HCT116 (cell line): ENCODE measurements at regions not wholly inside any gene's neighbourhood (a gene's known extent, or its start where the extent isn't known, plus 50 kb on each side); places are given as distances from the start of the nearest gene placed in this dataset.

Experiments used
- ATAC-seq: fragments of 200-7000 bp; cut with Tn5 transposase; 2 replicates; pipeline ENCODE4 v1.9.1; 2020; ENCODE audit warnings: mild to moderate bottlenecking, moderate library complexity
- BruUV-seq: library from RNA; stranded (reverse); fragments of 400-500 nt; replicated peaks from 2 replicates; lab custom pipeline; 2021; lab: Mats Ljungman, UMichigan
- CTCF ChIA-PET: fragments of 300-600 bp; sonication (Branson Sonifier 250); formaldehyde crosslinking; loops from one replicate; lab custom pipeline; 2021; ENCODE audit warnings: antibody characterized with exemption; lab: Charles Lee
- POLR2A ChIA-PET: fragments of 300-600, 350-600 bp; sonication (Branson Sonifier 250); formaldehyde crosslinking; loops from one replicate; lab custom pipeline; 2021; ENCODE audit warnings: antibody characterized with exemption; lab: Charles Lee
- RAD21 ChIA-PET, 2 experiments: fragments of 300-600 bp; sonication (Branson Sonifier 250); formaldehyde crosslinking; loops; one replicate each; lab custom pipeline; 2023; ENCODE audit warnings: low total read pairs in 2 of 2; ENCODE audit not compliant: uncharacterized antibody in 2 of 2, unreplicated experiment in 2 of 2, low non-redundant PET in 1 of 2; lab: Charles Lee
- DNase-seq: peaks from one replicate; pipeline ENCODE4 v3.0.0-alpha.2; 2010; ENCODE audit warnings: low read depth, low spot score
- H2AFZ ChIP-seq: fragments of 200-600 bp; shearing (Covaris generic), sonication (generic); 2 replicates; pipeline ENCODE4 v1.6.1; 2017; ENCODE audit warnings: low read depth, mixed run types, mixed read lengths, antibody characterized with exemption, low read length; ENCODE audit not compliant: poor library complexity, severe bottlenecking
- H3K27ac ChIP-seq: 2 replicates; pipeline ENCODE4 v1.5.1; 2012; ENCODE audit warnings: low read depth, low read length
- H3K27me3 ChIP-seq: fragments of 200-600 bp; sonication (generic); 2 replicates; pipeline ENCODE4 v1.6.1; 2016; ENCODE audit warnings: mixed run types, low read length, mixed read lengths; ENCODE audit not compliant: insufficient read depth
- H3K36me3 ChIP-seq, 2 experiments: fragments of 200-500 bp in 1 of 2; fragments of 200-600 bp in 1 of 2; sonication (Bioruptor generic) in 1 of 2; sonication (generic) in 1 of 2; 2 replicates each; pipeline versions ENCODE4 v1.5.1 to v1.6.1; 2014 to 2016; ENCODE audit warnings: low read length in 2 of 2, inconsistent platforms in 1 of 2, mixed read lengths in 1 of 2, mixed run types in 1 of 2; ENCODE audit not compliant: insufficient read depth in 2 of 2, control insufficient read depth in 1 of 2
- H3K4me1 ChIP-seq, 2 experiments: fragments of 200-600 bp in 1 of 2; sonication (generic) in 1 of 2; 2 replicates each; pipeline versions ENCODE4 v1.5.1 to v1.6.1; 2012 to 2017; ENCODE audit warnings: low read length in 2 of 2, inconsistent platforms in 1 of 2, mild to moderate bottlenecking in 1 of 2, mixed read lengths in 1 of 2, mixed run types in 1 of 2, moderate library complexity in 1 of 2; ENCODE audit not compliant: insufficient read depth in 2 of 2, control insufficient read depth in 1 of 2
- H3K4me2 ChIP-seq: fragments of 200-600 bp; sonication (generic); 2 replicates; pipeline ENCODE4 v1.6.1; 2017; ENCODE audit warnings: mixed run types, low read length, mixed read lengths
- H3K4me3 ChIP-seq, 2 experiments: fragments of 200-600 bp in 1 of 2; sonication (generic) in 1 of 2; replicated peaks in 1 of 2; 2 replicates each; pipeline ENCODE4 v1.5.1; 2011 to 2016; ENCODE audit warnings: low read length in 2 of 2, control low read depth in 1 of 2, low read depth in 1 of 2, mild to moderate bottlenecking in 1 of 2, mixed read lengths in 1 of 2, mixed run types in 1 of 2
- H3K79me2 ChIP-seq: fragments of 200-600 bp; sonication (generic); 2 replicates; pipeline ENCODE4 v1.6.1; 2017; ENCODE audit warnings: mild to moderate bottlenecking, mixed run types, low read length, moderate library complexity, mixed read lengths; ENCODE audit not compliant: insufficient read depth
- H3K9ac ChIP-seq: fragments of 200-600 bp; sonication (generic); 2 replicates; pipeline ENCODE4 v1.6.1; 2016; ENCODE audit warnings: low read length, mixed read lengths
- H3K9me2 ChIP-seq: fragments of 200-600 bp; sonication (generic), shearing (Covaris generic); 2 replicates; pipeline ENCODE4 v1.6.1; 2017; ENCODE audit warnings: mixed run types, mild to moderate bottlenecking, moderate library complexity; ENCODE audit not compliant: insufficient read depth
- H3K9me3 ChIP-seq, 2 experiments: fragments of 200-500 bp in 1 of 2; fragments of 200-600 bp in 1 of 2; sonication (Bioruptor generic) in 1 of 2; sonication (generic) in 1 of 2; 2 replicates each; pipeline ENCODE4 v1.6.1; 2014 to 2017; ENCODE audit warnings: low read length in 2 of 2, mixed read lengths in 2 of 2, inconsistent platforms in 1 of 2, low read depth in 1 of 2, mild to moderate bottlenecking in 1 of 2, mixed run types in 1 of 2, moderate library complexity in 1 of 2; ENCODE audit not compliant: control insufficient read depth in 1 of 2, insufficient read depth in 1 of 2
- H4K20me1 ChIP-seq: fragments of 200-600 bp; sonication (generic), shearing (Covaris generic); 2 replicates; pipeline ENCODE4 v1.6.1; 2017; ENCODE audit warnings: mixed run types, mild to moderate bottlenecking, moderate library complexity; ENCODE audit not compliant: insufficient read depth
- POLR2A ChIP-seq: IDR thresholded peaks from 2 replicates; pipeline ENCODE4 v1.7.0; 2011; ENCODE audit warnings: borderline replicate concordance; ENCODE audit not compliant: insufficient read depth, insufficient read length; ENCODE audit errors: extremely low read depth
- RAD21 ChIP-seq: IDR thresholded peaks from 2 replicates; pipeline ENCODE4 v1.6.1; 2012; ENCODE audit warnings: low read depth, mild to moderate bottlenecking
- intact Hi-C: fragments of 100-400 bp; cut with micrococcal nuclease; formaldehyde crosslinking; loops from 2 replicates; pipeline ENCODE4 v1.10.0; 2022
- TF ChIP-seq, protein P1 (sequence below), 3 experiments: fragments of 200-600 bp in 1 of 3; sonication (generic) in 1 of 3; IDR thresholded peaks in 2 of 3; conservative IDR thresholded peaks in 1 of 3; 2 replicates each; pipeline ENCODE4 v1.5.1; 2012 to 2017; ENCODE audit warnings: low read depth in 2 of 3, low read length in 2 of 3, antibody characterized with exemption in 1 of 3, borderline replicate concordance in 1 of 3, control low read depth in 1 of 3, mild to moderate bottlenecking in 1 of 3, mixed read lengths in 1 of 3, mixed run types in 1 of 3, moderate library complexity in 1 of 3; ENCODE audit not compliant: insufficient read depth in 1 of 3

DNA sequence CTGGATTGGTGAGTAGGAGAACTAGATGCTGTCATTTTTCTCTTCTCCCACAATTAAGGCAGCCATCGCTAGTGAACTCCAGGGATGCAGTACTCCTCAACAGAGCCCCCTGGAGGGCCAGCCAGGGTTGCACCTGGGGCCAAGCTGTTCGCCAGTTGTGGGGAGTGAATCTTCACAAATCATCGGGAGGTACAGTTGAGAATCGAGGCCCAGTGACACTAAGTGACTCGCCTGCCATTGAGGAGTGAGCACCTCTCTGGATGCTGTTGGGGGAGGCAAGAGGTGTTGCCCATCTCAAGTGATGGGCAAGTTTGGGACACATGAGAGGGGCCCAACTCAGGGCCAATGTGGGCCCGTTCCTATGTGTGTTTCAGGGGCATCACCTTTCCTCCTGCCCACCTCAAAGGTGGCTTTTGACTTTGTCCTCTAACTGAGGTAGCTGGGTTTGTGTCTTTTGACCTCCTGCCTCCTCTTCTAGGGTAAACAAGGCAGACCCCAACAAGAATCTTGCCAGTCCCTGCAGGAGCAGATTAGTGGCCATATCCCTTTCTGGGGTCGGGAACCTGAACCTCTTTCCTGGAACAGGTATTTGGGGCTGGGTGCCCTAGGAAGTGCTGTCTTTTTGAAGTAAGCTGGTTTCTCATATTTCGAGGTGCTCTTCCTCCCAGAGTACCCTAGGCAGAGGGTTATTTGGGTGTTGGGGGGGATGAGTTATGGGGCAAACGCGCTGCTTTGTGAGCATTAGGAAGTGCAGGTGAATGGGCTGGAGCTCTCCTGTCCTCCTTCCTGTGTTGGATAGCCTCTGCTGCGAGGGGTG, 181.2 kb downstream of the MACROH2A1 start:
- 0 out of 2 replicates have a peak, but pooled peaks have one; percentile 22 for TF ChIP-seq RAD21
- no peak for TF ChIP-seq POLR2A
- TF ChIP-seq, protein P1, sequence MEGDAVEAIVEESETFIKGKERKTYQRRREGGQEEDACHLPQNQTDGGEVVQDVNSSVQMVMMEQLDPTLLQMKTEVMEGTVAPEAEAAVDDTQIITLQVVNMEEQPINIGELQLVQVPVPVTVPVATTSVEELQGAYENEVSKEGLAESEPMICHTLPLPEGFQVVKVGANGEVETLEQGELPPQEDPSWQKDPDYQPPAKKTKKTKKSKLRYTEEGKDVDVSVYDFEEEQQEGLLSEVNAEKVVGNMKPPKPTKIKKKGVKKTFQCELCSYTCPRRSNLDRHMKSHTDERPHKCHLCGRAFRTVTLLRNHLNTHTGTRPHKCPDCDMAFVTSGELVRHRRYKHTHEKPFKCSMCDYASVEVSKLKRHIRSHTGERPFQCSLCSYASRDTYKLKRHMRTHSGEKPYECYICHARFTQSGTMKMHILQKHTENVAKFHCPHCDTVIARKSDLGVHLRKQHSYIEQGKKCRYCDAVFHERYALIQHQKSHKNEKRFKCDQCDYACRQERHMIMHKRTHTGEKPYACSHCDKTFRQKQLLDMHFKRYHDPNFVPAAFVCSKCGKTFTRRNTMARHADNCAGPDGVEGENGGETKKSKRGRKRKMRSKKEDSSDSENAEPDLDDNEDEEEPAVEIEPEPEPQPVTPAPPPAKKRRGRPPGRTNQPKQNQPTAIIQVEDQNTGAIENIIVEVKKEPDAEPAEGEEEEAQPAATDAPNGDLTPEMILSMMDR (IDR thresholded peaks at IDR 0.05 in 2 of 3, conservative IDR thresholded peaks at IDR 0.05 in 1 of 3; ENCODE audit: borderline replicate concordance in 1 of 3, insufficient read depth in 1 of 3, low read depth in 2 of 3, low read length in 2 of 3): peak in 2 of 3 experiments; percentile 49 to 53; a peak in 4 of 6 replicates
- TF ChIP-seq, all 23 proteins: peak for 2
- H3K27ac ChIP-seq: no peak overlapping the region
- H3K4me2 ChIP-seq: no peak overlapping the region
- no peak overlapping the region for H3K9ac ChIP-seq
- no peak for DNase-seq
- H4K20me1 ChIP-seq: no peaks in the 10 kb centered on the region
- H3K27me3 ChIP-seq: no peaks in the 10 kb centered on the region
- no peaks in the 10 kb centered on the region for H3K9me3 ChIP-seq
- no peak overlapping the region for H2AFZ ChIP-seq
- H3K4me3 ChIP-seq: no peak overlapping the region
- intact Hi-C loops: no loop called here
- H3K79me2 ChIP-seq: no peaks in the 10 kb centered on the region
- BruUV-seq: no TSS peak
- ChIA-PET POLR2A (no interaction called here), CTCF (interaction anchor here (1.2 to 1.6 kb wide), 2 partner anchors 12 to 14 kb away, joined by 3 to 6 read pairs; no protein-coding TSS in a partner anchor), RAD21 (no interaction called here)
- ATAC-seq: peak; percentile 77
- H3K9me2 ChIP-seq: no peaks in the 10 kb centered on the region
- no peaks in the 10 kb centered on the region for H3K36me3 ChIP-seq
- H3K4me1 ChIP-seq: peaks cover 0 to 19% of the 10 kb centered on the region in 2 experiments; a peak in 2 of 4 replicates
